Transverse colon (tissue), 4 donors: ENCODE measurements at regions not wholly inside any gene's neighbourhood (a gene's known extent, or its start where the extent isn't known, plus 50 kb on each side); places are given as distances from the start of the nearest gene placed in this dataset.

Experiments used
- EP300 ChIP-seq: sonication (generic); formaldehyde crosslinking; IDR thresholded peaks from one replicate; pipeline ENCODE4 v1.6.1; 2017; ENCODE audit warnings: antibody characterized with exemption, low read depth
- POLR2AphosphoS5 ChIP-seq, 3 donors: sonication (generic); formaldehyde crosslinking; IDR thresholded peaks; one replicate each; pipeline ENCODE4 v1.6.1; 2016; ENCODE audit warnings: antibody characterized with exemption in 3 of 3
- TF ChIP-seq, protein P1 (sequence below), 5 experiments: fragments of 200-600 bp in 3 of 5; fragments of 450-650 bp in 2 of 5; sonication (generic) in 3 of 5; IDR thresholded peaks; 1 replicate in 2 of 5; 2 replicates in 3 of 5; pipeline ENCODE4 v1.5.1; 2016 to 2017; ENCODE audit warnings: antibody characterized with exemption in 5 of 5, inconsistent platforms in 3 of 5, mild to moderate bottlenecking in 2 of 5, moderate library complexity in 1 of 5

DNA sequence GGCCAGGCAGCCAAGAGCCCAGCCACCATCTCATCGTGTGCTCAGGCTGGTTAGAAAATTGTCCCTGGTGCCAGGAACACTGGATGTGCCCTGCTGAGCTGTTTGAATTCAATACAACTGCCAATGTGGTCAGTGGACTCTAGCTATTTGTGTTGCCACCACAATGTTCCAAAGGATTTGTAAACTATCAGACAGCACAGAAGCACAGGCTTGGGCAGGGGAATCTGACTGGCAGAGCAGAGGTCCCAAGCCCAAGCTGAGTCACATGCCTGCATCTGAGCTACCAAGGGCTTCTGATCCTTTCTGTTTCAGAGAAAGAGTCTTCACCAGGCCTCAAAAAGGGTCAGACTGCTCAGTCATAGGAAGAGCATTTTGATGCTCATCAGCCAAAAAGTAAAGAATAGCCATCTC, 232.1 kb upstream of the SEMA3C start:
- TF ChIP-seq, protein P1, sequence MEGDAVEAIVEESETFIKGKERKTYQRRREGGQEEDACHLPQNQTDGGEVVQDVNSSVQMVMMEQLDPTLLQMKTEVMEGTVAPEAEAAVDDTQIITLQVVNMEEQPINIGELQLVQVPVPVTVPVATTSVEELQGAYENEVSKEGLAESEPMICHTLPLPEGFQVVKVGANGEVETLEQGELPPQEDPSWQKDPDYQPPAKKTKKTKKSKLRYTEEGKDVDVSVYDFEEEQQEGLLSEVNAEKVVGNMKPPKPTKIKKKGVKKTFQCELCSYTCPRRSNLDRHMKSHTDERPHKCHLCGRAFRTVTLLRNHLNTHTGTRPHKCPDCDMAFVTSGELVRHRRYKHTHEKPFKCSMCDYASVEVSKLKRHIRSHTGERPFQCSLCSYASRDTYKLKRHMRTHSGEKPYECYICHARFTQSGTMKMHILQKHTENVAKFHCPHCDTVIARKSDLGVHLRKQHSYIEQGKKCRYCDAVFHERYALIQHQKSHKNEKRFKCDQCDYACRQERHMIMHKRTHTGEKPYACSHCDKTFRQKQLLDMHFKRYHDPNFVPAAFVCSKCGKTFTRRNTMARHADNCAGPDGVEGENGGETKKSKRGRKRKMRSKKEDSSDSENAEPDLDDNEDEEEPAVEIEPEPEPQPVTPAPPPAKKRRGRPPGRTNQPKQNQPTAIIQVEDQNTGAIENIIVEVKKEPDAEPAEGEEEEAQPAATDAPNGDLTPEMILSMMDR (IDR thresholded peaks at IDR 0.05): no peak
- TF ChIP-seq POLR2AphosphoS5 (IDR thresholded peaks at IDR 0.05): no peak
- no peak for TF ChIP-seq EP300
